Trophoblast cell (in vitro differentiated cells and primary cell): ENCODE measurements at regions not wholly inside any gene's neighbourhood (a gene's known extent, or its start where the extent isn't known, plus 50 kb on each side); places are given as distances from the start of the nearest gene placed in this dataset.

ENCODE experiments used
- DNase-seq, 2 donors: peaks; one replicate each; pipeline ENCODE4 v3.0.0-alpha.2; 2016
- H2AFZ ChIP-seq: 2 replicates; pipeline ENCODE4 v1.6.1; 2013; ENCODE audit warnings: low read length, moderate library complexity, mild to moderate bottlenecking; ENCODE audit not compliant: insufficient read depth, poor library complexity
- H2AK5ac ChIP-seq: 2 replicates; pipeline ENCODE4 v1.6.1; 2013; ENCODE audit warnings: mild to moderate bottlenecking, low read length
- H2BK120ac ChIP-seq: 2 replicates; pipeline ENCODE4 v1.6.1; 2013; ENCODE audit warnings: low read length, mild to moderate bottlenecking, moderate library complexity; ENCODE audit not compliant: insufficient read depth, poor library complexity
- H2BK12ac ChIP-seq: 2 replicates; pipeline ENCODE4 v1.6.1; 2013; ENCODE audit warnings: mild to moderate bottlenecking, low read length, moderate library complexity
- H2BK5ac ChIP-seq: 2 replicates; pipeline ENCODE4 v1.6.1; 2013; ENCODE audit warnings: low read length, low read depth, moderate library complexity, mild to moderate bottlenecking; ENCODE audit not compliant: poor library complexity
- H3K14ac ChIP-seq: 2 replicates; pipeline ENCODE4 v1.6.1; 2013; ENCODE audit warnings: mild to moderate bottlenecking, low read length
- H3K18ac ChIP-seq: 2 replicates; pipeline ENCODE4 v1.6.1; 2013; ENCODE audit warnings: mild to moderate bottlenecking, low read length
- H3K23ac ChIP-seq: 2 replicates; pipeline ENCODE4 v1.6.1; 2013; ENCODE audit warnings: low read length
- H3K27ac ChIP-seq: 2 replicates; pipeline ENCODE4 v1.5.1; 2013; ENCODE audit warnings: low read depth, mild to moderate bottlenecking, inconsistent platforms, low read length, moderate library complexity
- H3K27me3 ChIP-seq: 2 replicates; pipeline ENCODE4 v1.6.1; 2013; ENCODE audit warnings: inconsistent platforms, mild to moderate bottlenecking, low read length, moderate library complexity; ENCODE audit not compliant: insufficient read depth
- H3K36me3 ChIP-seq, 2 experiments: 1 replicate in 1 of 2; 2 replicates in 1 of 2; pipeline ENCODE4 v1.6.1; 2013; ENCODE audit warnings: low read length in 2 of 2, mild to moderate bottlenecking in 2 of 2, moderate library complexity in 1 of 2; ENCODE audit not compliant: insufficient read depth in 2 of 2, control insufficient read depth in 1 of 2
- H3K4ac ChIP-seq: 2 replicates; pipeline ENCODE4 v1.6.1; 2013; ENCODE audit warnings: low read depth, mild to moderate bottlenecking, low read length, moderate library complexity
- H3K4me1 ChIP-seq, 2 experiments: 1 replicate in 1 of 2; 2 replicates in 1 of 2; pipeline ENCODE4 v1.6.1; 2013; ENCODE audit warnings: low read length in 2 of 2, mild to moderate bottlenecking in 2 of 2, moderate library complexity in 1 of 2; ENCODE audit not compliant: insufficient read depth in 2 of 2, control insufficient read depth in 1 of 2
- H3K4me2 ChIP-seq: 2 replicates; pipeline ENCODE4 v1.6.1; 2013; ENCODE audit warnings: inconsistent platforms, mild to moderate bottlenecking, low read length, moderate library complexity
- H3K4me3 ChIP-seq: 2 replicates; pipeline ENCODE4 v1.5.1; 2013; ENCODE audit warnings: mild to moderate bottlenecking, low read depth, low read length, inconsistent platforms
- H3K79me1 ChIP-seq: one replicate; pipeline ENCODE4 v1.6.1; 2013; ENCODE audit warnings: low read length
- H3K79me2 ChIP-seq: 2 replicates; pipeline ENCODE4 v1.6.1; 2013; ENCODE audit warnings: low read length, mild to moderate bottlenecking; ENCODE audit not compliant: control insufficient read depth, insufficient read depth, poor library complexity
- H3K9ac ChIP-seq: 2 replicates; pipeline ENCODE4 v1.6.1; 2013; ENCODE audit warnings: mild to moderate bottlenecking, low read length
- H3K9me3 ChIP-seq: 2 replicates; pipeline ENCODE4 v1.6.1; 2013; ENCODE audit warnings: low read depth, mild to moderate bottlenecking, control low read depth, inconsistent platforms, low read length; ENCODE audit not compliant: insufficient read depth
- H4K12ac ChIP-seq: 2 replicates; pipeline ENCODE4 v1.6.1; 2013; ENCODE audit warnings: low read depth, mild to moderate bottlenecking, low read length, moderate library complexity
- H4K8ac ChIP-seq: 2 replicates; pipeline ENCODE4 v1.6.1; 2013; ENCODE audit warnings: low read depth, mild to moderate bottlenecking, low read length, moderate library complexity
- H4K91ac ChIP-seq: one replicate; pipeline ENCODE4 v1.6.1; 2013; ENCODE audit warnings: low read depth, mild to moderate bottlenecking, low read length, moderate library complexity
- WGBS: extraction: QIAGEN DNeasy Blood & Tissue Kit; methylation state at CpG from one replicate; pipeline ENCODE4 v1.1.7; 2013; ENCODE audit warnings: missing lambda C conversion rate; ENCODE audit not compliant: insufficient read length, insufficient coverage; ENCODE audit errors: extremely low coverage; 5-methylcytosine and 5-hydroxymethylcytosine counted together

GRCh38 chr2:34646901-34647300 is 1047.8 kb upstream of the FAM98A start:
- H3K4me1 ChIP-seq, result no peaks in the 10 kb centered on the region
- no peak overlapping the region for H2BK5ac ChIP-seq
- no peak overlapping the region for H4K8ac ChIP-seq
- no peak overlapping the region for H2AFZ ChIP-seq
- no peak overlapping the region for H4K91ac ChIP-seq
- no peak overlapping the region for H3K4me3 ChIP-seq
- H3K4ac ChIP-seq, result no peak overlapping the region
- H3K18ac ChIP-seq, result no peak overlapping the region
- H2BK12ac ChIP-seq, result no peak overlapping the region
- DNase-seq, result no peak
- H2BK120ac ChIP-seq, result no peak overlapping the region
- WGBS, result no CpG with 5 or more reads among the region's 3 CpGs
- H3K79me1 ChIP-seq, result no peaks in the 10 kb centered on the region
- no peaks in the 10 kb centered on the region for H3K27me3 ChIP-seq
- no peaks in the 10 kb centered on the region for H3K36me3 ChIP-seq
- H2AK5ac ChIP-seq, result no peak overlapping the region
- H3K14ac ChIP-seq, result no peak overlapping the region
- no peak overlapping the region for H3K9ac ChIP-seq
- H3K27ac ChIP-seq, result no peak overlapping the region
- no peak overlapping the region for H3K23ac ChIP-seq
- H3K79me2 ChIP-seq, result no peaks in the 10 kb centered on the region
- no peak overlapping the region for H3K4me2 ChIP-seq
- H4K12ac ChIP-seq, result no peak overlapping the region
- H3K9me3 ChIP-seq, result no peaks in the 10 kb centered on the region

GRCh38 chr2:34632327-34632726 is 1033.2 kb upstream of the FAM98A start:
- Histone ChIP-seq H2AK5ac (no peak overlapping the region), H3K9ac (no peak overlapping the region), H4K12ac (no peak overlapping the region), H3K36me3 (no peaks in the 10 kb centered on the region), H4K91ac (no peak overlapping the region), H3K79me1 (no peaks in the 10 kb centered on the region), H2BK120ac (no peak overlapping the region), H3K27ac (no peak overlapping the region), H3K4me3 (no peak overlapping the region), H3K4me1 (no peaks in the 10 kb centered on the region), H2AFZ (no peak overlapping the region), H3K27me3 (no peaks in the 10 kb centered on the region), H3K79me2 (no peaks in the 10 kb centered on the region), H3K14ac (no peak overlapping the region), H3K4me2 (no peak overlapping the region), H3K9me3 (peaks cover 2% of the 10 kb centered on the region), H3K18ac (no peak overlapping the region), H3K23ac (no peak overlapping the region), H3K4ac (no peak overlapping the region), H2BK5ac (no peak overlapping the region), H2BK12ac (no peak overlapping the region), H4K8ac (no peak overlapping the region)
- no peak for DNase-seq
- WGBS, result no CpG with 5 or more reads among the region's 1 CpG

GRCh38 chr2:34627003-34627402 is 1027.9 kb upstream of the FAM98A start:
- Histone ChIP-seq H3K4me2 (no peak overlapping the region), H3K9me3 (no peaks in the 10 kb centered on the region), H3K14ac (no peak overlapping the region)

GRCh38 chr2:34604164-34604563 is 1005.1 kb upstream of the FAM98A start:
- no peaks in the 10 kb centered on the region for H3K36me3 ChIP-seq
- no peak overlapping the region for H3K4me2 ChIP-seq
- no peaks in the 10 kb centered on the region for H3K9me3 ChIP-seq
- H4K8ac ChIP-seq, result no peak overlapping the region
- WGBS, result no CpG with 5 or more reads among the region's 4 CpGs
- H3K79me1 ChIP-seq, result no peaks in the 10 kb centered on the region
- no peak overlapping the region for H3K27ac ChIP-seq
- no peak overlapping the region for H3K4ac ChIP-seq
- no peaks in the 10 kb centered on the region for H3K4me1 ChIP-seq
- H3K27me3 ChIP-seq, result no peaks in the 10 kb centered on the region
- no peak overlapping the region for H3K23ac ChIP-seq
- H2AFZ ChIP-seq, result no peak overlapping the region
- H4K12ac ChIP-seq, result no peak overlapping the region
- H3K18ac ChIP-seq, result no peak overlapping the region
- no peak overlapping the region for H3K4me3 ChIP-seq
- no peak overlapping the region for H4K91ac ChIP-seq
- H3K14ac ChIP-seq, result no peak overlapping the region
- H2BK120ac ChIP-seq, result no peak overlapping the region
- H2AK5ac ChIP-seq, result no peak overlapping the region
- no peak for DNase-seq
- no peak overlapping the region for H3K9ac ChIP-seq
- H3K79me2 ChIP-seq, result no peaks in the 10 kb centered on the region
- H2BK5ac ChIP-seq, result no peak overlapping the region
- no peak overlapping the region for H2BK12ac ChIP-seq

More at GRCh38 chr2:34627003-34627402, 1027.9 kb upstream of the FAM98A start:
- DNase-seq, result no peak
- Histone ChIP-seq H3K79me2 (no peaks in the 10 kb centered on the region), H3K9ac (no peak overlapping the region), H2BK5ac (no peak overlapping the region), H3K4me1 (no peaks in the 10 kb centered on the region), H4K91ac (no peak overlapping the region), H2AFZ (no peak overlapping the region), H4K8ac (no peak overlapping the region), H2BK120ac (no peak overlapping the region), H3K23ac (no peak overlapping the region), H2BK12ac (no peak overlapping the region), H4K12ac (no peak overlapping the region), H3K4ac (no peak overlapping the region), H3K4me3 (no peak overlapping the region), H3K36me3 (no peaks in the 10 kb centered on the region), H3K18ac (no peak overlapping the region), H3K27me3 (no peaks in the 10 kb centered on the region), H2AK5ac (no peak overlapping the region), H3K79me1 (no peaks in the 10 kb centered on the region), H3K27ac (no peak overlapping the region)
- WGBS, result no CpG with 5 or more reads among the region's 3 CpGs
